ENCODE measurements at regions not wholly inside any gene's neighbourhood (a gene's known extent, or its start where the extent isn't known, plus 50 kb on each side); places are given as distances from the start of the nearest gene placed in this dataset.

DNA sequence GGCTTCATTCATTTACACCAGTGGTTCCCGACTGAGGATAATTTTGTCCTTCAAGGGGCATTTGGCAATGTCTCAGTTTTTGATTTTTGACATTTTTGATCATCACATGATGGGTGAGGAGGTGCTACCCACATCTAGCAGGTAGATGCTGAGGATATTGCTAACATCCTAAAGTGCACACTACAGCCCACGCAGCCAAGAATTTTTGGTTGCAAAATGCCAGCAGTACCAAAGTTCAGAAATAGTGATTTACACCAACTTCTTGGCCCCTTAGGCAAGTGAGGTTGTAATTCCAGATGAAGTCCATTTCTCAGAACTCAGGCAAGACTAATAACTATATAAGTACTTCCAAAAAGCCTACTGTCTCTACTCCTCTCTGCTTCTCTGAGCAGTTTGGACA lies 80.1 kb upstream of the TSHZ2 start:
- Mint-ChIP-seq H3K9me3 (no peaks in the 10 kb centered on the region), H3K27me3 (ENCODE audit: insufficient read depth, low read depth) (no peaks in the 10 kb centered on the region), H3K27ac (no peak overlapping the region), H3K4me1 (peaks cover 9% of the 10 kb centered on the region), H3K36me3 (no peaks in the 10 kb centered on the region), H3K4me3 (no peak overlapping the region)
- no peak overlapping the region for H3K9ac ChIP-seq
- H3K27me3 ChIP-seq = no peaks in the 10 kb centered on the region
- no peak for DNase-seq (ENCODE audit: low spot score)
- no peak overlapping the region for H3K4me2 ChIP-seq
- TF ChIP-seq EZH2 (IDR thresholded peaks at IDR 0.05) (no peak), EZH2phosphoT487 (IDR thresholded peaks at IDR 0.05) (no peak)
- TF ChIP-seq, protein P1, sequence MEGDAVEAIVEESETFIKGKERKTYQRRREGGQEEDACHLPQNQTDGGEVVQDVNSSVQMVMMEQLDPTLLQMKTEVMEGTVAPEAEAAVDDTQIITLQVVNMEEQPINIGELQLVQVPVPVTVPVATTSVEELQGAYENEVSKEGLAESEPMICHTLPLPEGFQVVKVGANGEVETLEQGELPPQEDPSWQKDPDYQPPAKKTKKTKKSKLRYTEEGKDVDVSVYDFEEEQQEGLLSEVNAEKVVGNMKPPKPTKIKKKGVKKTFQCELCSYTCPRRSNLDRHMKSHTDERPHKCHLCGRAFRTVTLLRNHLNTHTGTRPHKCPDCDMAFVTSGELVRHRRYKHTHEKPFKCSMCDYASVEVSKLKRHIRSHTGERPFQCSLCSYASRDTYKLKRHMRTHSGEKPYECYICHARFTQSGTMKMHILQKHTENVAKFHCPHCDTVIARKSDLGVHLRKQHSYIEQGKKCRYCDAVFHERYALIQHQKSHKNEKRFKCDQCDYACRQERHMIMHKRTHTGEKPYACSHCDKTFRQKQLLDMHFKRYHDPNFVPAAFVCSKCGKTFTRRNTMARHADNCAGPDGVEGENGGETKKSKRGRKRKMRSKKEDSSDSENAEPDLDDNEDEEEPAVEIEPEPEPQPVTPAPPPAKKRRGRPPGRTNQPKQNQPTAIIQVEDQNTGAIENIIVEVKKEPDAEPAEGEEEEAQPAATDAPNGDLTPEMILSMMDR (IDR thresholded peaks at IDR 0.05) = no peak
- peaks cover 12% of the 10 kb centered on the region for H3K4me1 ChIP-seq
- H3K9me3 ChIP-seq (ENCODE audit: low read depth) = no peaks in the 10 kb centered on the region
- no peaks in the 10 kb centered on the region for H3K36me3 ChIP-seq
- H3K79me2 ChIP-seq (ENCODE audit: low read depth) = no peaks in the 10 kb centered on the region
- H3K4me3 ChIP-seq = no peak overlapping the region
- H4K20me1 ChIP-seq (ENCODE audit: low read depth) = no peaks in the 10 kb centered on the region
- H2AFZ ChIP-seq (replicated peaks) = no peak overlapping the region
- H3K27ac ChIP-seq = no peak overlapping the region
- H3F3A ChIP-seq (ENCODE audit: low read depth) = no peaks in the 10 kb centered on the region

- H3K27me3 Mint-ChIP-seq (ENCODE audit: insufficient read depth, low read depth) = no peaks in the 10 kb centered on the region
- Histone ChIP-seq H3K27ac (no peak overlapping the region), H2AFZ (replicated peaks) (no peak overlapping the region), H3K9ac (no peak overlapping the region), H3K4me1 (peaks cover 6% of the 10 kb centered on the region), H3K36me3 (no peaks in the 10 kb centered on the region), H3K27me3 (no peaks in the 10 kb centered on the region), H4K20me1 (ENCODE audit: low read depth) (no peaks in the 10 kb centered on the region), H3K9me3 (ENCODE audit: low read depth) (no peaks in the 10 kb centered on the region), H3F3A (ENCODE audit: low read depth) (no peaks in the 10 kb centered on the region), H3K79me2 (ENCODE audit: low read depth) (no peaks in the 10 kb centered on the region), H3K4me2 (no peak overlapping the region), H3K4me3 (no peak overlapping the region)
- DNase-seq (ENCODE audit: low spot score) = no peak
- H3K4me1 Mint-ChIP-seq = peaks cover 4% of the 10 kb centered on the region
- no peak overlapping the region for H3K4me3 Mint-ChIP-seq
- H3K36me3 Mint-ChIP-seq = no peaks in the 10 kb centered on the region
- no peak for TF ChIP-seq EZH2phosphoT487 (IDR thresholded peaks at IDR 0.05)
- TF ChIP-seq, protein P1 (IDR thresholded peaks at IDR 0.05) = no peak
- no peak for TF ChIP-seq EZH2 (IDR thresholded peaks at IDR 0.05)
- H3K9me3 Mint-ChIP-seq = no peaks in the 10 kb centered on the region
- H3K27ac Mint-ChIP-seq = no peak overlapping the region
Measured at GRCh38 chr20:52890130-52890529, 82.0 kb upstream of the TSHZ2 start.

- Histone ChIP-seq H3K27ac (no peak overlapping the region), H3K9ac (no peak overlapping the region), H3K4me1 (no peaks in the 10 kb centered on the region), H3K36me3 (no peaks in the 10 kb centered on the region), H3K4me2 (no peak overlapping the region), H3K4me3 (no peak overlapping the region), H3K79me2 (ENCODE audit: low read depth) (no peaks in the 10 kb centered on the region), H2AFZ (replicated peaks) (no peak overlapping the region), H3K9me3 (ENCODE audit: low read depth) (no peaks in the 10 kb centered on the region), H3F3A (ENCODE audit: low read depth) (no peaks in the 10 kb centered on the region), H3K27me3 (no peaks in the 10 kb centered on the region), H4K20me1 (ENCODE audit: low read depth) (no peaks in the 10 kb centered on the region)
- no peaks in the 10 kb centered on the region for H3K9me3 Mint-ChIP-seq
- TF ChIP-seq EZH2 (IDR thresholded peaks at IDR 0.05) (no peak), EZH2phosphoT487 (IDR thresholded peaks at IDR 0.05) (no peak)
- TF ChIP-seq, protein P1 (IDR thresholded peaks at IDR 0.05) = no peak
- no peaks in the 10 kb centered on the region for H3K27me3 Mint-ChIP-seq (ENCODE audit: insufficient read depth, low read depth)
- H3K27ac Mint-ChIP-seq = no peak overlapping the region
- H3K36me3 Mint-ChIP-seq = no peaks in the 10 kb centered on the region
- H3K4me3 Mint-ChIP-seq = no peak overlapping the region
- H3K4me1 Mint-ChIP-seq = no peaks in the 10 kb centered on the region
- DNase-seq (ENCODE audit: low spot score) = no peak
Measured at GRCh38 chr20:52889225-52889624, 82.9 kb upstream of the TSHZ2 start.
